H1 (cell line): ENCODE measurements at regions not wholly inside any gene's neighbourhood (a gene's known extent, or its start where the extent isn't known, plus 50 kb on each side); places are given as distances from the start of the nearest gene placed in this dataset.

ENCODE experiments used
- SIN3A ChIP-seq, 2 experiments: IDR thresholded peaks in 1 of 2; conservative IDR thresholded peaks in 1 of 2; 2 replicates each; pipeline ENCODE4 v1.6.1; 2011 to 2012; ENCODE audit warnings: low read length in 2 of 2, improper control_type of control experiment in 1 of 2, low read depth in 1 of 2, mild to moderate bottlenecking in 1 of 2
- SP4 ChIP-seq: IDR thresholded peaks from 2 replicates; pipeline ENCODE4 v1.6.1; 2012; ENCODE audit warnings: low read length, inconsistent platforms
- TCF12 ChIP-seq: IDR thresholded peaks from 2 replicates; pipeline ENCODE4 v1.6.1; 2011; ENCODE audit warnings: low read depth, mild to moderate bottlenecking, low read length

DNA sequence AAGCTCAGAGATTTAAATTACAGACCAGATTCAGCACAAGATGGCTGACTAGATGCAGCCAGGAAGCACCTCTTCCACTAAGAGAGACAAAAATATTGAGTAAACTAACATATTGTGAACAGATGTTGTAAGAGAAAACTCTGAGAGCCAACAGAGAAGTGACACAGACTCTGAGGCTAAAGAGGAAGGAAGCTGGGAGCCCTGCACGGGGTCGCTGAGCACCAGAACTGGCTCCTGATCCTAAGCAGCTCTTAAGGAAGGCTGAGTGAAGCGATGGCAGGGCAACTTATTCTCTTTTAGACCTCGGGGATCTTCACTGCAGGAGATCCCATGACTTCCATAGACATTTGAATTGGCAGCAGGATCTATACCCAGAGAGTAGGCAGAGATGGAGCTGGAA lies 578.0 kb upstream of the GRM7 start (continued):
- no peak for TF ChIP-seq SP4
- TF ChIP-seq SIN3A (conservative IDR thresholded peaks at IDR 0.05 in 1 of 2, IDR thresholded peaks at IDR 0.05 in 1 of 2; ENCODE audit: low read depth in 1 of 2, low read length in 2 of 2), result no peak
- no peak for TF ChIP-seq TCF12
